ENCODE measurements at regions not wholly inside any gene's neighbourhood (a gene's known extent, or its start where the extent isn't known, plus 50 kb on each side); places are given as distances from the start of the nearest gene placed in this dataset.

GRCh38 chr13:70333752-70334151 is 225.5 kb upstream of the KLHL1 start:
- H3K4me1 ChIP-seq (ENCODE audit: control insufficient read depth, insufficient read depth, low read length) = no peaks in the 10 kb centered on the region

GRCh38 chr13:70330697-70331361 is 222.6 kb upstream of the KLHL1 start:
- H3K36me3 ChIP-seq (ENCODE audit: control insufficient read depth, insufficient read depth, low read length) = no peaks in the 10 kb centered on the region
- no peaks in the 10 kb centered on the region for H3K9me3 ChIP-seq (ENCODE audit: control insufficient read depth, insufficient read depth, low read length)
- no peak overlapping the region for H3K4me3 ChIP-seq (ENCODE audit: low read depth, low read length)
- H3K9ac ChIP-seq (ENCODE audit: low read depth, low read length) = no peak overlapping the region
- H3K27ac ChIP-seq (ENCODE audit: low read depth, low read length) = no peak overlapping the region
- no peaks in the 10 kb centered on the region for H3K4me1 ChIP-seq (ENCODE audit: control insufficient read depth, insufficient read depth, low read length)
- H3K27me3 ChIP-seq (ENCODE audit: control insufficient read depth, insufficient read depth, low read length) = no peaks in the 10 kb centered on the region

More at GRCh38 chr13:70333752-70334151, 225.5 kb upstream of the KLHL1 start:
- no peak overlapping the region for H3K27ac ChIP-seq (ENCODE audit: low read depth, low read length)
- no peaks in the 10 kb centered on the region for H3K27me3 ChIP-seq (ENCODE audit: control insufficient read depth, insufficient read depth, low read length)
- no peaks in the 10 kb centered on the region for H3K9me3 ChIP-seq (ENCODE audit: control insufficient read depth, insufficient read depth, low read length)
- H3K4me3 ChIP-seq (ENCODE audit: low read depth, low read length) = no peak overlapping the region
- no peak overlapping the region for H3K9ac ChIP-seq (ENCODE audit: low read depth, low read length)
- no peaks in the 10 kb centered on the region for H3K36me3 ChIP-seq (ENCODE audit: control insufficient read depth, insufficient read depth, low read length)

- no peaks in the 10 kb centered on the region for H3K9me3 ChIP-seq (ENCODE audit: control insufficient read depth, insufficient read depth, low read length)
Measured at GRCh38 chr13:70324519-70324918, 216.3 kb upstream of the KLHL1 start.

GRCh38 chr13:70311191-70311590 is 202.9 kb upstream of the KLHL1 start:
- H3K9me3 ChIP-seq (ENCODE audit: control insufficient read depth, insufficient read depth, low read length) = no peaks in the 10 kb centered on the region

More at GRCh38 chr13:70324519-70324918, 216.3 kb upstream of the KLHL1 start:
- H3K9ac ChIP-seq (ENCODE audit: low read depth, low read length) = no peak overlapping the region
- H3K36me3 ChIP-seq (ENCODE audit: control insufficient read depth, insufficient read depth, low read length) = no peaks in the 10 kb centered on the region
- no peak overlapping the region for H3K4me3 ChIP-seq (ENCODE audit: low read depth, low read length)
- H3K27me3 ChIP-seq (ENCODE audit: control insufficient read depth, insufficient read depth, low read length) = no peaks in the 10 kb centered on the region
- no peak overlapping the region for H3K27ac ChIP-seq (ENCODE audit: low read depth, low read length)
- no peaks in the 10 kb centered on the region for H3K4me1 ChIP-seq (ENCODE audit: control insufficient read depth, insufficient read depth, low read length)

GRCh38 chr13:70310396-70311119 is 202.3 kb upstream of the KLHL1 start:
- no peaks in the 10 kb centered on the region for H3K36me3 ChIP-seq (ENCODE audit: control insufficient read depth, insufficient read depth, low read length)
- no peak overlapping the region for H3K4me3 ChIP-seq (ENCODE audit: low read depth, low read length)
- no peaks in the 10 kb centered on the region for H3K4me1 ChIP-seq (ENCODE audit: control insufficient read depth, insufficient read depth, low read length)
- H3K9me3 ChIP-seq (ENCODE audit: control insufficient read depth, insufficient read depth, low read length) = no peaks in the 10 kb centered on the region
- no peak overlapping the region for H3K27ac ChIP-seq (ENCODE audit: low read depth, low read length)
- no peak overlapping the region for H3K9ac ChIP-seq (ENCODE audit: low read depth, low read length)
- no peaks in the 10 kb centered on the region for H3K27me3 ChIP-seq (ENCODE audit: control insufficient read depth, insufficient read depth, low read length)

More at GRCh38 chr13:70311191-70311590, 202.9 kb upstream of the KLHL1 start:
- Histone ChIP-seq H3K27me3 (ENCODE audit: control insufficient read depth, insufficient read depth, low read length) (no peaks in the 10 kb centered on the region), H3K4me1 (ENCODE audit: control insufficient read depth, insufficient read depth, low read length) (no peaks in the 10 kb centered on the region), H3K9ac (ENCODE audit: low read depth, low read length) (no peak overlapping the region), H3K36me3 (ENCODE audit: control insufficient read depth, insufficient read depth, low read length) (no peaks in the 10 kb centered on the region), H3K4me3 (ENCODE audit: low read depth, low read length) (no peak overlapping the region), H3K27ac (ENCODE audit: low read depth, low read length) (no peak overlapping the region)

GRCh38 chr13:70297189-70297616 is 189.0 kb upstream of the KLHL1 start:
- no peaks in the 10 kb centered on the region for H3K36me3 ChIP-seq (ENCODE audit: control insufficient read depth, insufficient read depth, low read length)
- no peaks in the 10 kb centered on the region for H3K27me3 ChIP-seq (ENCODE audit: control insufficient read depth, insufficient read depth, low read length)
- no peak overlapping the region for H3K27ac ChIP-seq (ENCODE audit: low read depth, low read length)
- no peak overlapping the region for H3K9ac ChIP-seq (ENCODE audit: low read depth, low read length)
- H3K9me3 ChIP-seq (ENCODE audit: control insufficient read depth, insufficient read depth, low read length) = peaks cover 12% of the 10 kb centered on the region; the same call in 1 of the 2 replicates
- peaks cover 7% of the 10 kb centered on the region; the same call in 1 of the 2 replicates for H3K4me1 ChIP-seq (ENCODE audit: control insufficient read depth, insufficient read depth, low read length)
- H3K4me3 ChIP-seq (ENCODE audit: low read depth, low read length) = no peak overlapping the region

- Histone ChIP-seq H3K9me3 (ENCODE audit: control insufficient read depth, insufficient read depth, low read length) (no peaks in the 10 kb centered on the region), H3K4me1 (ENCODE audit: control insufficient read depth, insufficient read depth, low read length) (no peaks in the 10 kb centered on the region), H3K9ac (ENCODE audit: low read depth, low read length) (no peak overlapping the region), H3K27me3 (ENCODE audit: control insufficient read depth, insufficient read depth, low read length) (no peaks in the 10 kb centered on the region), H3K36me3 (ENCODE audit: control insufficient read depth, insufficient read depth, low read length) (no peaks in the 10 kb centered on the region), H3K4me3 (ENCODE audit: low read depth, low read length) (no peak overlapping the region), H3K27ac (ENCODE audit: low read depth, low read length) (no peak overlapping the region)
Measured at GRCh38 chr13:70284371-70284770, 176.1 kb upstream of the KLHL1 start.

GRCh38 chr13:70275841-70276240 is 167.6 kb upstream of the KLHL1 start:
- no peak overlapping the region for H3K9ac ChIP-seq (ENCODE audit: low read depth, low read length)
- no peaks in the 10 kb centered on the region for H3K27me3 ChIP-seq (ENCODE audit: control insufficient read depth, insufficient read depth, low read length)
- no peaks in the 10 kb centered on the region for H3K36me3 ChIP-seq (ENCODE audit: control insufficient read depth, insufficient read depth, low read length)
- no peaks in the 10 kb centered on the region for H3K9me3 ChIP-seq (ENCODE audit: control insufficient read depth, insufficient read depth, low read length)
- no peaks in the 10 kb centered on the region for H3K4me1 ChIP-seq (ENCODE audit: control insufficient read depth, insufficient read depth, low read length)
- H3K4me3 ChIP-seq (ENCODE audit: low read depth, low read length) = no peak overlapping the region
- H3K27ac ChIP-seq (ENCODE audit: low read depth, low read length) = no peak overlapping the region

GRCh38 chr13:70255406-70255991 is 147.2 kb upstream of the KLHL1 start:
- Histone ChIP-seq H3K4me1 (ENCODE audit: control insufficient read depth, insufficient read depth, low read length) (no peaks in the 10 kb centered on the region), H3K4me3 (ENCODE audit: low read depth, low read length) (no peak overlapping the region)

GRCh38 chr13:70253834-70254233 is 145.6 kb upstream of the KLHL1 start:
- H3K9me3 ChIP-seq (ENCODE audit: control insufficient read depth, insufficient read depth, low read length) = no peaks in the 10 kb centered on the region
- H3K4me1 ChIP-seq (ENCODE audit: control insufficient read depth, insufficient read depth, low read length) = peaks cover 9% of the 10 kb centered on the region
- H3K36me3 ChIP-seq (ENCODE audit: control insufficient read depth, insufficient read depth, low read length) = no peaks in the 10 kb centered on the region
- H3K27ac ChIP-seq (ENCODE audit: low read depth, low read length) = no peak overlapping the region
- H3K9ac ChIP-seq (ENCODE audit: low read depth, low read length) = no peak overlapping the region
- H3K27me3 ChIP-seq (ENCODE audit: control insufficient read depth, insufficient read depth, low read length) = no peaks in the 10 kb centered on the region
- H3K4me3 ChIP-seq (ENCODE audit: low read depth, low read length) = no peak overlapping the region

More at GRCh38 chr13:70255406-70255991, 147.2 kb upstream of the KLHL1 start:
- Histone ChIP-seq H3K27me3 (ENCODE audit: control insufficient read depth, insufficient read depth, low read length) (no peaks in the 10 kb centered on the region), H3K27ac (ENCODE audit: low read depth, low read length) (no peak overlapping the region), H3K9me3 (ENCODE audit: control insufficient read depth, insufficient read depth, low read length) (no peaks in the 10 kb centered on the region), H3K9ac (ENCODE audit: low read depth, low read length) (no peak overlapping the region), H3K36me3 (ENCODE audit: control insufficient read depth, insufficient read depth, low read length) (no peaks in the 10 kb centered on the region)

- Histone ChIP-seq H3K4me1 (ENCODE audit: control insufficient read depth, insufficient read depth, low read length) (peaks cover 11% of the 10 kb centered on the region), H3K4me3 (ENCODE audit: low read depth, low read length) (no peak overlapping the region), H3K27me3 (ENCODE audit: control insufficient read depth, insufficient read depth, low read length) (no peaks in the 10 kb centered on the region), H3K27ac (ENCODE audit: low read depth, low read length) (no peak overlapping the region), H3K9me3 (ENCODE audit: control insufficient read depth, insufficient read depth, low read length) (no peaks in the 10 kb centered on the region), H3K9ac (ENCODE audit: low read depth, low read length) (no peak overlapping the region), H3K36me3 (ENCODE audit: control insufficient read depth, insufficient read depth, low read length) (no peaks in the 10 kb centered on the region)
Measured at GRCh38 chr13:70253411-70253810, 145.2 kb upstream of the KLHL1 start.
